Breast epithelium (tissue), 3 donors: ENCODE measurements at regions not wholly inside any gene's neighbourhood (a gene's known extent, or its start where the extent isn't known, plus 50 kb on each side); places are given as distances from the start of the nearest gene placed in this dataset.

Experiments
- POLR2A ChIP-seq: fragments of 450-650 bp; IDR thresholded peaks from one replicate; pipeline ENCODE4 v1.6.1; 2016; ENCODE audit warnings: antibody characterized with exemption, mild to moderate bottlenecking, moderate library complexity
- TF ChIP-seq, protein P1 (sequence below), 3 donors: fragments of 450-650 bp; IDR thresholded peaks; one replicate each; pipeline ENCODE4 v1.5.1; 2016 to 2017; ENCODE audit warnings: antibody characterized with exemption in 3 of 3, mild to moderate bottlenecking in 3 of 3, moderate library complexity in 3 of 3

DNA sequence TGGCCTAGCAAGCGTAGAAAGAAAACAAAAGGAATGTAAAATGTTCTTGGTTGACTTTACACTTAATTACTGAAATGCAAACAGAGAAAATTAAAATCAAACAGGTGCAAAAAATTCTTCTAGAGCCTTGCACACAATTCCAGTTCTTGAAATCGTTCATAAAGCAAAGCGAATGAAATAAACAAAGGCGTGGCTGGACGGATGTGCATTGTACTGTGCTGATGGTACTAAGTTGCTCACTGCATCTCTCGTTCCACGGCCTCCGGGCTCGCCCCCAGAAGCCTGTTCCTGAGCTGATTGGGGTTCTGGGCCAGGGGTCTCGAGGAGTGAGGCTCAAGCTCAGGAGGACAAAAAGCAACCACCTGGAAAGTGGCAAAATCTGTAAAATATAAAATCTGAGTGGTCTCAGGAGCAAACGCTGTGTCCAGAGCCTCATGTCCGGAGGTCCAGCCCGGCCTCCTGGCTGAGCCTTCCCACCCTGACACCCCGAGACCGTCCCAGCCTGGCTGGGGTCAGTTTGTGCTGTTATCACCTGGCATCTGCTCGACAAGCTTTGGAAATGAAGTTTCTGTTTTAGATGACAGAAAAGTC, 71.3 kb downstream of the TTLL2 start:
- no peak for TF ChIP-seq POLR2A
- TF ChIP-seq, protein P1, sequence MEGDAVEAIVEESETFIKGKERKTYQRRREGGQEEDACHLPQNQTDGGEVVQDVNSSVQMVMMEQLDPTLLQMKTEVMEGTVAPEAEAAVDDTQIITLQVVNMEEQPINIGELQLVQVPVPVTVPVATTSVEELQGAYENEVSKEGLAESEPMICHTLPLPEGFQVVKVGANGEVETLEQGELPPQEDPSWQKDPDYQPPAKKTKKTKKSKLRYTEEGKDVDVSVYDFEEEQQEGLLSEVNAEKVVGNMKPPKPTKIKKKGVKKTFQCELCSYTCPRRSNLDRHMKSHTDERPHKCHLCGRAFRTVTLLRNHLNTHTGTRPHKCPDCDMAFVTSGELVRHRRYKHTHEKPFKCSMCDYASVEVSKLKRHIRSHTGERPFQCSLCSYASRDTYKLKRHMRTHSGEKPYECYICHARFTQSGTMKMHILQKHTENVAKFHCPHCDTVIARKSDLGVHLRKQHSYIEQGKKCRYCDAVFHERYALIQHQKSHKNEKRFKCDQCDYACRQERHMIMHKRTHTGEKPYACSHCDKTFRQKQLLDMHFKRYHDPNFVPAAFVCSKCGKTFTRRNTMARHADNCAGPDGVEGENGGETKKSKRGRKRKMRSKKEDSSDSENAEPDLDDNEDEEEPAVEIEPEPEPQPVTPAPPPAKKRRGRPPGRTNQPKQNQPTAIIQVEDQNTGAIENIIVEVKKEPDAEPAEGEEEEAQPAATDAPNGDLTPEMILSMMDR (IDR thresholded peaks at IDR 0.05), result no peak
